Omental fat pad (tissue), 3 donors: ENCODE measurements at regions not wholly inside any gene's neighbourhood (a gene's known extent, or its start where the extent isn't known, plus 50 kb on each side); places are given as distances from the start of the nearest gene placed in this dataset.

Experiments used
- ATAC-seq: fragments of 150-250 bp; one replicate; pipeline ENCODE4 v1.9.1; 2016; ENCODE audit warnings: mild to moderate bottlenecking, moderate library complexity; ENCODE audit not compliant: low FRiP score
- DNase-seq: peaks from one replicate; pipeline ENCODE4 v3.0.0-alpha.2; 2019; ENCODE audit warnings: low spot score
- CTCF ChIP-seq, 3 donors: fragments of 450-650 bp; IDR thresholded peaks; one replicate each; pipeline ENCODE4 v1.5.1; 2016 to 2017; ENCODE audit warnings: antibody characterized with exemption in 3 of 3, mild to moderate bottlenecking in 3 of 3, moderate library complexity in 2 of 3

GRCh38 chr17:13825526-13826040 lies 223.9 kb upstream of the HS3ST3A1 start:
- DNase-seq = no peak
- no peak for ATAC-seq
- no peak for TF ChIP-seq CTCF (IDR thresholded peaks at IDR 0.05)

- DNase-seq (no peak), ATAC-seq (no peak)
- no peak for TF ChIP-seq CTCF (IDR thresholded peaks at IDR 0.05)
These were observed 225.4 kb upstream of the HS3ST3A1 start for GRCh38 chr17:13827118-13827517.

- no peak for TF ChIP-seq CTCF (IDR thresholded peaks at IDR 0.05)
- no peak for ATAC-seq
- no peak for DNase-seq
These were observed 232.2 kb upstream of the HS3ST3A1 start for GRCh38 chr17:13833921-13834320.

GRCh38 chr17:13835151-13835550 lies 233.4 kb upstream of the HS3ST3A1 start:
- no peak for ATAC-seq
- no peak for TF ChIP-seq CTCF (IDR thresholded peaks at IDR 0.05)

GRCh38 chr17:13837417-13837816 lies 231.9 kb upstream of the COX10 start:
- no peak for ATAC-seq
- no peak for DNase-seq
- TF ChIP-seq CTCF (IDR thresholded peaks at IDR 0.05) = no peak

More at GRCh38 chr17:13835151-13835550, 233.4 kb upstream of the HS3ST3A1 start:
- DNase-seq = no peak

- TF ChIP-seq CTCF (IDR thresholded peaks at IDR 0.05) = no peak
- no peak for ATAC-seq
- no peak for DNase-seq
These were observed 229.1 kb upstream of the COX10 start for GRCh38 chr17:13840254-13840653.

- no peak for DNase-seq
- ATAC-seq = no peak
- no peak for TF ChIP-seq CTCF (IDR thresholded peaks at IDR 0.05)
These were observed 225.3 kb upstream of the COX10 start for GRCh38 chr17:13843862-13844635.
